Fibroblast of peridontal ligament (primary cell): ENCODE measurements at regions not wholly inside any gene's neighbourhood (a gene's known extent, or its start where the extent isn't known, plus 50 kb on each side); places are given as distances from the start of the nearest gene placed in this dataset.

Experiments
- DNase-seq: peaks from one replicate; pipeline ENCODE4 v3.0.0-alpha.2; 2010; ENCODE audit errors: extremely low read depth

- no peak for DNase-seq
Measured at GRCh38 chr6:82645536-82646230, 282.1 kb downstream of the TPBG start.

GRCh38 chr6:82646231-82646615 lies 282.6 kb downstream of the TPBG start:
- DNase-seq: no peak

GRCh38 chr6:82651845-82652335 lies 288.3 kb downstream of the TPBG start:
- DNase-seq: no peak

DNA sequence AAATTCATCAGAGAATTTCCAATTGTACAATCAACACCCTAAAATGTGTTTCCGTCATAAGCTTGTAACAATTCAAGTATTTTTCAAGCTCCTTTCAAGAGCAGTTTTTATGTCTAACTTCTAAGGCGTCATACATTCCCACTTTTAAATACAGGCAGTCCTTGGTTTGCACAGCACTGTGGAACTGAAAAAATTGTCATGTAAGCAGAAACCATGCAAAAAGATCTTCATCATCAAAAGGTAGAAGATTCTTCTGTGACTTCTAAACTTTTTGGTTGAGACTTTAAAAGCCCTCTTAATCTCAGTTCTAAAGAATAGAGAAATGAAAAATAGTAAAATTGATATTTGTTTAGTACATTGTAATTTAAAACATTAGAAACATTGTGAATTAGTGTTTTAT lies 315.6 kb downstream of the TPBG start:
- DNase-seq: no peak

DNA sequence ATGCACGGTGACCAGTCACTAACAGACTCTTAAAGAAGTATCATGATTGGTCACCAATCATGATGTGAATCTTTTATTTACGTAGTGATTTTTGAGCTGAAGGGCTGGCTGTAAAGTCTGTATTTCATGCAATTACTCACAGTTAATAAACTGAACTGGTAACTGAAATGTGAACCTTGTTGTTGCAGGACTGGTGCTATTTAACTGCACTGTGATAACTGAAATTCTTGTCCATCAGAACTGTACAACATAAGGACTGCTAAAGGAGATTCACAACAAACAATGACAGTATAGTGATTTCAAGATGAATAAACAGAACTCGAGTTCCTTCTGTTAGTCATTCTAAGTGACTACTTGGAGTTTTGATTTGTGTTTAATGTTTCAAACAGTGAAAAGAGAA lies 316.6 kb downstream of the TPBG start:
- no peak for DNase-seq

DNA sequence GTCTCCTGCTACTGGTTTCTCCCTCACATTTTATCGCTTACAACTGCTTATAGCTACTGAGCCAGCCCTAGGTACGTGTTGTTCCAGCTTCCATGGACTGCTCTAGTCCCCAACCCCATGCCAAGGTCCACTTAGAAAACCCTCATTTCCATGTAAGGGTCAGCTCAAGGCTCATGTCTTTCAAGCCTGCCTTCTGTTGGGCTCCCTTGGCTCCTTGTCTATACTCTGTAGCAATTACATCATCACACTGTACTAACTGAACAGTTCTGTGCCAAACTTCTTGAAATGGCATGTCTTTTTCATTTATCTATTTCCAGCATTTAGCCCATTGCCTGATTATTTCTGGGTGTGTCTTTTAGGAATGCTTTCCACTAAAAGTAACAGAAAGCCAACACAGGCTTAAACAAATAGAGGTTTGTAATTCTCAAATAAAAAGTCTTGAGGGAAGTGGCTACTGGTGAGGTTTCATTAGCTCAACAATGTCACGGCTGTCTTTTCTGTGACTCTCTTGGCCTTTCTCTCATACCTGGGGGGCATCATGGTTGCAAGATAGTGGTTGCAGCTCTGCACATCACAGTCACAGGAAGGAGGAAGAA lies 317.6 kb downstream of the TPBG start:
- DNase-seq: no peak

- no peak for DNase-seq
Measured at GRCh38 chr6:82686719-82687118, 323.1 kb downstream of the TPBG start.

DNA sequence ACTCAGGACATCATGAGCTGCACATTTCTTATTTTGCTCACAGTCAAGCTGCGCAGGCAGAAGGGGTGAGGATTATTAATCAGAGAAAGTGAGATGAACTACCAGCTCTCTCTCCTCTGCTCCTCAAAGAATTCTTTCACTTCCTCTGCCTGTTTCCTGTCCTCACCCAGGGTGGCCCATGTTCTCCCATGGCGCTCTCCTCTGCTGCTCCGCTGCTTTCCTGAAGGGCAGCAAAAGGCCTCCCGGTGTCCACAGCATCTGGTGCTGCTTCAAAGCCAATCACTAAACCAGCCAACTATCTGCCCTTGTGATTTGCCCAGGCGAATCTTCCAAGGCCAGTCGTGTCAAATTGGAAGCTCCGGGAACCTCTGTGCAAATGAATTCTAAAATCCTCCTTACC lies 324.2 kb downstream of the TPBG start:
- DNase-seq: no peak

DNA sequence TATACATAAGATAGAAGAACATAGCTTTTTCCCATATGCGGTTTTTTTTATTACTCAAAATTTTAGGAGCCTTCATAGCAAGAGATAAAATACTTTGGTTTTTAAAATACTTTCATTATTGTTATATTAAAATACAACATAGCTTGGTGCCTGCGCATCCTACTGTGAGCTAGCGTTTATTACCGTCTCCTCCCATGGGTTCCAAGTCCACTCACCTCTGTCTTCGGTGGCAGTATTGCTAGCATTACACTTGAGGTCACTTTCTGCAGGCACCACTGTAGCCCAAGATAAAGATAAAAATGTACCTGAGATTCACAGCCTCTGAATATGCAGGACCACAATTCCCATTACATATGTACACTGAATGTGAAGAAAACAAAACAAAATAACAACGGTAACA lies 326.7 kb downstream of the TPBG start:
- DNase-seq: no peak

GRCh38 chr6:82691997-82692396 lies 328.4 kb downstream of the TPBG start:
- no peak for DNase-seq

DNA sequence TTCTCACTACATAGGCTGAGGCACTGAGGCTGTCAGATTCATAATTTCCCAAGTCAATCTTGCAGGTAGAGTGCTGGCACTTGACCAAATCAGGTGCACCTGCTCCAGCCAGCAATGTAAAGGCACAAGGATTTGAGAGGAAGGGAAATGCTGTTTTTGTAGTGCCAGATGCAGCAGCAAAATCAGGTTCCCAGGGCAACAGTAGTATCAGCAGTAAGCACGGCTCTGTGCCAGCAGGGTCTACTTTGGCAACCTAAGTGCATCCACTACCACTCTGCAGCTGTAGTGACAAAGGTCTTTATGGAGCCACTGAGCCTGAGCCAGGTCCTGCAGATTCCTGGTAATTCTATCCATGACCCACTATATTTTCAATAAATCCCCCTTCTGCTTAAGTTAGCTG lies 329.5 kb downstream of the TPBG start:
- DNase-seq: no peak

DNA sequence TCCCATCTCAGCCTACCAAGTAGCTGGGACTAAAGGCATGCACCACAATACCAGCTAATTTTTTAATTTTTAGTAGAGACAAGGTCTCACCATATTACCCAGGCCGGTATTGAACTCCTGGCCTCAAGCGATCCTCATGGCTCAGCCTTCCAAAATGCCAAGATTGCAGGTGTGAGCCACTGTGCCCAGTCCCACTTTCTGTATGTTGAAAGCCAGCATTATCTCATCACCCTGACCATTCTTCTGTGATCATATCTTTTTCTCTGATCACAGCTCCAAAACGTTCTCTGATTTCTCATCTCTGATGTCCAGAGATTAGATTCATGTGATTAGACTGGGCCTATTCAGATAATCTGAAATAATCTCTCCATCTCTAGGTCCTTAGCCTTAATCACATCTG lies 337.7 kb downstream of the TPBG start:
- no peak for DNase-seq

DNA sequence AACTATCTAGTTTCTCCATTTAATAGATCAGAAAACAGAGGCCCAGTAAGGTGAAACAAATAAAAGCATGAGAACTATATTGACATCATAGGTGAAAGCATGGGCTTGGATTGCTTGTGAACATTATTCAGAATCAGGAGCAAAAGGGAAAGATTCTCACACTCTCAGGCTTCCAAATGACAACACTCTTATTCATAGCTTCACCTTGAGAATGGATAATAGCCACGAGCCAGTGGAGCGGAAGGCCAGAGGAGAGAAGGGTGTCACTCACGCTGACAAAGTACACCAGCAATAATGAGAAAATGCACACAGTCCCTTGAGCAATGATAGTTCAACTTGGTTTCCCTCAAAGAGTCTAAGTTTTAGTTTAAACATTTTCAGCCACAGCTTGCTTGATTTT lies 339.0 kb downstream of the TPBG start:
- no peak for DNase-seq

DNA sequence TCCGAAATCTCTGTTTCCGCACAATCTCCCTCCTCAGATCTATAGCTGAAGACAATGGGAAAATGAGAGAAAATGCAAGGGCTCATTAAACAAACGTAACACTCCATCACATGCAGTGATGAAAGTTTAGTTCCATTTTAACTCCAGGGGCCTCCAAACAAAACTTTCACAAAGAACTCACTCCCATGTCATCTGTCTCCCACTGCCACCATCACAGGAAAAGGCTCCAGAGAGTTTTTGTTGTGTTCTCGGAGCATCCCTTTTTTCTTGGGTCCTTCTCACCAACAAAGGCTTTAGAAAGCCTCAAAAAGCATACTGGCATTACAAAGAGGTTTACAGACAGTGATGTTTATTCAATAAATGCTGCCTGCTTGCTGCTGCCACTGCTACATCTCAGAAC lies 339.6 kb downstream of the TPBG start:
- DNase-seq: no peak

- DNase-seq: no peak
Measured at GRCh38 chr6:82704045-82704444, 340.4 kb downstream of the TPBG start.

DNA sequence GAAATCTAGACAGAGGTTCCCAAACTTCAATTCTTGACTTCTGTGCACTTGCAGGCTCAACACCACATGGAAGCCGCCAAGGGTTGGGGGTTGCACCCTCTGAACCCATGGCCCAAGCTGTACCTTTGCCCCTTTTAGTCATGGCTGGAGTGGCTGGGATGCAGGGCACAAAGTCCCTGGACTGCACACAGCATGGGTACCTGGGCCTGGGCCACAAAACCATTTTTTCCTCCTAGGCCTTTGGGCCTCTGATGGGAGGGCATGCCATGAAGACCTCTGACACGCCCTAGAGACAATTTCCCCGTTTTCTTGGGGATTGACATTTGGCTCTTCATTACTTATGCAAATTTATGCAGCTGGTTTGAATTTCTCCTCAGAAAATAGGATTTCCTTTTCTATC lies 342.0 kb downstream of the TPBG start:
- no peak for DNase-seq

GRCh38 chr6:82711105-82711827 lies 347.6 kb downstream of the TPBG start:
- DNase-seq: no peak

- DNase-seq: peak; percentile 71
Measured at GRCh38 chr6:82711971-82712370, 348.4 kb downstream of the TPBG start.

GRCh38 chr6:82712389-82712788 lies 348.8 kb downstream of the TPBG start:
- DNase-seq: no peak

DNA sequence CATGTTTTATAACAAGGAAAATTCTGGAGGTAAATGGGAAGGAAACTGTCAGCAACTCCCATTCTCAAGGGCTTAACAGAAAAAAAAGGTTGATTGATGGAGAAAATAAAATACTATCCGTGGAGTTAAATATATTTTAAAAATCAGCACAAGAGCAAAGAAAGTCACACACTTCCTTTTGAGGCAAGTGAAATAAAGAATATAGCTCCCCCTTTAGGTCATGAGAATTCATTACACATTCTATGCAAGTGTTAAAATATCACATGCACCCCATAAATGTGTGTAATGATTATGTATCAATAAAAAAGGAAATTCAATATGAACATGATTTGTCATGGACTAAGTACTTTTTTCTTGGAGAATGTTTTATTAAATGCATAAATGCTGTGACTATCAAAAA lies 349.2 kb downstream of the TPBG start:
- no peak for DNase-seq

- DNase-seq: peak; percentile 8
Measured at GRCh38 chr6:82720992-82721391, 344.6 kb downstream of the UBE3D start.

GRCh38 chr6:82735790-82736189 lies 329.9 kb downstream of the UBE3D start:
- DNase-seq: no peak

DNA sequence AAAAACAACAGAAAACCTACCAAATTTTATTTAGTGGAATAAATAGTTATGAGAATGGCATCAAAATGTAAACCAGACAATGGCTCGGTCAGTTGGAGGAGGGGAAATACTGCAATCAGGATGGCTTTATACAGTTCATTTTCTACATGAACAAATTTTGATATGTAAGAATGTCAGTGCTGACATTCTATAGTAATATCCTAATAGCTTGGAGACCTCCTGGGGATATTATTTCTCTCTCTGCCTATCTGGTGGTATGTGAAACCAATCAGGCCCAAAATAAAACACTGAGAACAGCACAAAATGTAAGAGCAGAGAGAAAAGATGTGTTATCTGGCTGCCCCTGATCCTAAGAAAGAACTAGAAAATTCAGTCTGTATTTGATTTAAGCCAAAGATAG lies 327.7 kb downstream of the UBE3D start:
- no peak for DNase-seq
